ENCODE measurements at regions not wholly inside any gene's neighbourhood (a gene's known extent, or its start where the extent isn't known, plus 50 kb on each side); places are given as distances from the start of the nearest gene placed in this dataset.

DNA sequence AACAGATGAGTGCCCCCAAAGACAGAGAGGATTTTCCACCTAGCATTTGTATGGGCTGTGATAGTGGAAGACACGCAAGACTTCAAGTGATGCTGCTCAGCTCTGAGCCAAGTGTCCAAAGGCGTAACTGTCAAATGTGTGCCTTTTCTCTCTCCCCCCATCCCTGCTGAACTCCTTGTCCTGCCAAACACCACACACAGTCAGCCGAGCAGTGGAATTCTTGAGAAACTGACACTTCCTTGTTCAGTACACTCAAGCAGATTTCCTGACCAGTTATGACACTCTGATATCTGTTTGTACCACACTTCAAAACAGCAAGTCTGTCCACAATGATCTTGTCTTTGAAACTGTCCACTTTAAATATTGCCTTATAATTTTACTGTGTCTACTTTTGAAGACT lies 166.4 kb downstream of the PIK3R1 start:
- DNase-seq = no peak
- CTCF ChIA-PET = interaction anchor here (0.6 to 1.4 kb wide), 6 partner anchors 9 to 108 kb away, joined by 3 to 4 read pairs (median 3); no protein-coding TSS in a partner anchor
- Mint-ChIP-seq H3K27me3 (peaks cover 3% of the 10 kb centered on the region), H3K4me3 (no peak overlapping the region), H3K9me3 (peaks cover 33% of the 10 kb centered on the region), H3K36me3 (ENCODE audit: low read depth) (peaks cover 18% of the 10 kb centered on the region), H3K27ac (peak overlapping the region; percentile 11), H3K4me1 (peaks cover 75% of the 10 kb centered on the region)
- POLR2A ChIA-PET = no interaction called here

DNA sequence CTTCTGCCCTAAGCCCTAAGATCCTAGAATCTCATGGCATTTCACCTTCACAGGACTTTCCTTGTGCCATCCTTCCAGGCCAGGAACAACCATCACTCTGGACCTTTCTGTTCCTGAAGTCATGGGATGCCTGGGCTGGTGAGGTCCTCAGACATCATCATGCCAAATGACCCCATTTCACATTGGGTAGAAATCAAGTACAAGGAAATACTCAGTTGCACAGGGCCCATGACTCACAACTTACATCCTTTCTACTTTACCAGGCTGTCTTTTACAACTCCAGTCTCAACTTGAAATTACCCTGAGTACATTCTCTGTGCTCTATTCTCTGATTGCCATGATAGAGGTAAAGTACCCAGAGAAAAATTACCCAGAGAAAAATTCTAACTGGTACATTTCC lies 167.1 kb downstream of the PIK3R1 start:
- Mint-ChIP-seq H3K36me3 (ENCODE audit: low read depth) (peaks cover 18% of the 10 kb centered on the region), H3K9me3 (peaks cover 33% of the 10 kb centered on the region), H3K27ac (peak overlapping the region; percentile 11), H3K4me3 (no peak overlapping the region), H3K27me3 (peaks cover 3% of the 10 kb centered on the region), H3K4me1 (peaks cover 71% of the 10 kb centered on the region)
- ChIA-PET POLR2A (no interaction called here), CTCF (no interaction called here)
- no peak for DNase-seq

DNA sequence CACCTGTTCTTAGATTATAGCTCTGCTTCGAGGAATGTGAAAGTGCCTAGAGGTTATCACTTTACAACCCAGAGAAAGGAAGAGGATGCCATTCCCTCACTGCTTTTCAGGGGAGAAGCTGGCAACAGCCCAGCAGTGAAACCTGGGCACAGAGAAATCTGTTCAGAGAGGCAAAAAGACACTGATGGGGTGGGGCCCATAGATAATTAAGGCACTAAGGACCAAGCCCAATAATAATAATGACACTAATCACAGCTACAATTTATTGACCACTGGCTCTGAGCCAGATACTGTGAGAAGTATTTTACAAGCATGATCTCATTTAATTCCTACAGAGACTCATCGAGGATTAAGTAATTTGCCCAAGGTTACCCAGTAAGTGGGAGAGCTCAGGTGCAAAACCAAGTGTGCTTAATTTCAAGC lies 168.3 kb downstream of the PIK3R1 start:
- Mint-ChIP-seq H3K4me3 (no peak overlapping the region), H3K4me1 (peaks cover 60% of the 10 kb centered on the region), H3K36me3 (ENCODE audit: low read depth) (peaks cover 18% of the 10 kb centered on the region), H3K27me3 (peaks cover 3% of the 10 kb centered on the region), H3K9me3 (peaks cover 33% of the 10 kb centered on the region), H3K27ac (no peak overlapping the region)
- POLR2A ChIA-PET = no interaction called here
- CTCF ChIA-PET = interaction anchor here (0.6 to 1.1 kb wide), 4 partner anchors 9 to 41 kb away, joined by 3 read pairs; no protein-coding TSS in a partner anchor
- DNase-seq = no peak

DNA sequence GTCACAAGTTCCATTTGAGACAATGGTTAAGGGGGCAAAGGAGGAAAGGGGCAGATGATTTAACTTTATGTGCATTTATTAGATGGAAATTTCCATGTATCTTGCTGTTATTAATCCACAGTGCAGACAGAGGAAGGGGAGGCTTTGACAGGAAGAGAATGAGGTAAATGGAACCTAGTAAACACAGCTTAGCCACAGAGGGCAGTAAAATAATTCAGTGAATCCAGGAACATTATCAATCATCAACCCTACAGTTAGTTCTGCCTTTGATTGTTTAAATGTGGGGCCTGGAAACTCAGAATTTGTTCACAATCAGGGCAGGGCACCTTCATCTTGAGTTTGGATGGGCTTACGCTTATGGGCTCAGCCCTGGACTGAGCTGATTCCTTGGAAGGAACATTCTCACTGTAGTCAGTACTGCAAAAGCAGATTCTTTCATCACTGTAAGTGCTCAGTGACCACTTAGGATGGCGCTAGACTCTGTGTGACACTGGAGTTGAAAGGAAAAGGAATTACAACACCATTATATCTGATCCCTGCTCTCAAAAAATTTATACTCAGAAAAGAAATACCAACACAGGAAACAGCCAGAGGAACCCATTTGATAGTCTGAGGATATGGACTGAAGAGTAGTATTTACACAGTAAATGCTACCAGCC lies 169.5 kb downstream of the PIK3R1 start:
- Mint-ChIP-seq H3K27ac (no peak overlapping the region), H3K9me3 (peaks cover 33% of the 10 kb centered on the region), H3K27me3 (peaks cover 3% of the 10 kb centered on the region), H3K36me3 (ENCODE audit: low read depth) (peaks cover 18% of the 10 kb centered on the region), H3K4me1 (peaks cover 51% of the 10 kb centered on the region), H3K4me3 (no peak overlapping the region)
- POLR2A ChIA-PET = no interaction called here
- CTCF ChIA-PET = interaction anchor here (1.1 kb wide), 1 partner anchor 42 kb away, joined by 3 read pairs; no protein-coding TSS in a partner anchor
- no peak for DNase-seq

DNA sequence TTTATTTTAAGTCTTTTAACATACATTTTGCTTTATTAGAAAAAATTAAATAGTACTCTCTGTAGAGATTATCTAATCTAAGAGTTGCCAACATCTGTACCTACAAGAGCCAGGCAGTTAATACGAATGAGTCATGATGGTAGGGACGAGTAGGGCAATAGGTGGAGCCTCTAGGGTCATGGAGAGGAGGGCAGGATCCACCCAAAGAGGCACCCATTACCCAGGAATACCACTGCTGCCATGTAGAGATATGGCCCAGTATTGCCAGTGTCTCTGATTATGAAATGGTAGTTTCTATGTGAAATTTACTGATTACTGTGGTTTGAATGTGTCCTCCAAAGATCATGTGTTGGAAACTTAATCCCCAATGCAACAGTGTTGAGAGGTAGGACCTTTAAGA lies 170.4 kb downstream of the PIK3R1 start:
- no peak for DNase-seq
- Mint-ChIP-seq H3K27me3 (peaks cover 3% of the 10 kb centered on the region), H3K36me3 (ENCODE audit: low read depth) (peaks cover 19% of the 10 kb centered on the region), H3K4me3 (no peak overlapping the region), H3K27ac (no peak overlapping the region), H3K4me1 (peaks cover 42% of the 10 kb centered on the region), H3K9me3 (peaks cover 33% of the 10 kb centered on the region)
- POLR2A ChIA-PET = interaction anchor here (0.6 kb wide), 1 partner anchor 81 kb away, joined by 3 read pairs; no protein-coding TSS in a partner anchor
- CTCF ChIA-PET = no interaction called here

DNA sequence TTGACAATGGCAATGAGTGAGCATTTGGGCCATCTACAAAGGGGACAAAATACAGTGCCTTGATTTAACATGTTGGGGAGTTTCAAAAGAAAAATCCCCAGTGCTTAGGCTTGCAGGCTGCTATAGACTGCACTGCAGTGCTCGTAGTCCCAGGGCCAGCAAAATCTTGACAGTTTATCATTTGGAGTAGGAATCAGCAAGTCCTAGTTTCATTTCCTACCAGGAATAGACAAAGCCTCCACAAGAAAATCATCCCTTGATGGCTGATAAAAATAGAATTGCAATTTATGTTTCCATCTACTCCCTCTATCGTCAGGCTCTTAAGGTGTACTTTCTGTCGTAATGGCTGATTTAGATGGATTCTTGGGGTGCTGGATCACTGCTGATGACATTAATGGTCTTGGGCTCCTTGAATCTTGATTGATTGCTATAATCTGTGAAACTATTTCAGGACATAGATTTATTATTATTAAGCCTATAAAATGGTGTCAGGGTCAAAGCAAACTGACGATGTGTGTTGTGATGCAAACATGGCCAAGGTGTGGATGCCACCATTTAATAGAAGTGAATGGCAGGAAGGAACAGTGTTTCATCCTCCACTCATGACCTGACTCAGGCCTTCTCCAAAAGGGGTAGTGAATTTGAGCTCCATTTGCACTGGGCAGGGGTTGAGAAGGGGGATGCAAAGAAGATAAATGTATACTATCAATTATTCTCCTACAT lies 171.7 kb downstream of the PIK3R1 start:
- ChIA-PET CTCF (interaction anchor here (0.9 to 1.3 kb wide), 2 partner anchors 8 to 17 kb away, joined by 3 to 4 read pairs; no protein-coding TSS in a partner anchor), POLR2A (no interaction called here)
- Mint-ChIP-seq H3K9me3 (peaks cover 28% of the 10 kb centered on the region), H3K36me3 (ENCODE audit: low read depth) (peaks cover 17% of the 10 kb centered on the region), H3K27ac (no peak overlapping the region), H3K4me1 (peaks cover 33% of the 10 kb centered on the region), H3K4me3 (no peak overlapping the region), H3K27me3 (peaks cover 3% of the 10 kb centered on the region)
- no peak for DNase-seq

DNA sequence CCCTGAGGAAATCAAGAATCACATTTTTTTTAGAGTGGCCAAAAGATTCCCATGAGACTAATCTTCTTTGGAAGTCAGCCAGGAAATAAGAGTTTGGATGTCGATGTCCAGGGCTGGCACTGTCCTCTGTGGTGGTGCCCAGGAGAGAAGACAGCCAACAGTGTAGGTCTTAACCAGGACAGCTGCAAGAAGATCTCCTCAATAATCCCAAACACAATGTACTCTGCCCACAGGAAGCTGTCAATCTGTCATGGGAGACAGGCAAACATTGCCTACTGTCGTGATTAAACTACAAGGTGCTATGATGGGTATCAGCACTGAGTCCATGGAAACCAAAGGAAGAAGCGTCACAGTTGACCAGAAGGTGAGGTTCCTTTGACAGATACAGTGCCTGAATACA lies 174.1 kb downstream of the PIK3R1 start:
- peaks cover 3% of the 10 kb centered on the region for H3K27me3 Mint-ChIP-seq
- ChIA-PET POLR2A (no interaction called here), CTCF (interaction anchor here (0.6 to 1.1 kb wide), 2 partner anchors 10 to 11 kb away, joined by 3 to 5 read pairs; no protein-coding TSS in a partner anchor)
- no peak overlapping the region for H3K27ac Mint-ChIP-seq
- H3K36me3 Mint-ChIP-seq (ENCODE audit: low read depth) = peaks cover 12% of the 10 kb centered on the region
- peaks cover 11% of the 10 kb centered on the region for H3K9me3 Mint-ChIP-seq
- no peak for DNase-seq
- peaks cover 22% of the 10 kb centered on the region for H3K4me1 Mint-ChIP-seq
- no peak overlapping the region for H3K4me3 Mint-ChIP-seq

DNA sequence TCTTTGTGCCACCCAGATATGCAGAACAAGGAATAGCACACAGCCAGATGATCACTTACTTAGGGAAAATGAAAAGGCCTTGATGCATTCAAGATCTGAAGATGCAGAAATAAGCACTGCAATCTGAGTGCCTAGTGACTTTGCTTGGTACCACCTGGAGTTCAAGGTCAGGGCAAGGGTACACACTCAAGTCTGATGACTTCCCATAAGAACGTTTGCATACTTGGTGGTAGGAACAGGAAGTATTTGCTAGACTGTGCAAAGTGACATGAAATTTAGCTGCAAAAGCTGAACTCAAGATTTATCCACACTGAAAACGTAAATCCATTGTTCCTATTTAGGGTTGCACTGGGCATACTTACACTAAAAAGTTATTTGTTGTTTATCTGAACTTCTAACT lies 177.1 kb downstream of the PIK3R1 start:
- POLR2A ChIA-PET = no interaction called here
- Mint-ChIP-seq H3K4me1 (peaks cover 12% of the 10 kb centered on the region), H3K27ac (no peak overlapping the region), H3K4me3 (no peak overlapping the region), H3K36me3 (ENCODE audit: low read depth) (peaks cover 5% of the 10 kb centered on the region), H3K27me3 (no peaks in the 10 kb centered on the region), H3K9me3 (peaks cover 9% of the 10 kb centered on the region)
- CTCF ChIA-PET = interaction anchor here (1.6 to 1.7 kb wide), 2 partner anchors 10 to 14 kb away, joined by 3 to 9 read pairs; no protein-coding TSS in a partner anchor
- DNase-seq = no peak

DNA sequence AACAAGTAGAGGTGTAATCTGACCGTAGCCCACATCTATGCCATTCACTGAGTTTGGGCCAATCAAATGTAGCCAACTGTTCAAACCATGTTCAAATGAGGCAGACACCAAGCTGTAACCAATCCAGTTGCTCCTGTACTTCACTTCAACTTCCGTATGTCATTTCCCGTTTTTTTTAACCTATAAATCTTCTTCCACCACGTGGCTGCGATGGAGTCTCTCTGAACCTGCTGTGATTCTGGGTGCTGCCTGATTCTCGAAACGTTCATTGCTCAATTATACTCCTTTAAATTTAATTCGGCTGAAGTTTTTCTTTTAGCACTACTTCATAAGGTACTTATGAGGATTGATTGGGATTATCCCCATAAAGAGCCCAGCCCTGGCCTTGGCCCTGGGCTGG lies 179.7 kb downstream of the PIK3R1 start:
- Mint-ChIP-seq H3K36me3 (ENCODE audit: low read depth) (peaks cover 5% of the 10 kb centered on the region), H3K9me3 (peaks cover 13% of the 10 kb centered on the region), H3K4me1 (peaks cover 12% of the 10 kb centered on the region), H3K27ac (no peak overlapping the region), H3K4me3 (no peak overlapping the region), H3K27me3 (no peaks in the 10 kb centered on the region)
- POLR2A ChIA-PET = no interaction called here
- CTCF ChIA-PET = interaction anchor here (1.1 kb wide), 1 partner anchor 47 kb away, joined by 3 read pairs; no protein-coding TSS in a partner anchor
- no peak for DNase-seq

DNA sequence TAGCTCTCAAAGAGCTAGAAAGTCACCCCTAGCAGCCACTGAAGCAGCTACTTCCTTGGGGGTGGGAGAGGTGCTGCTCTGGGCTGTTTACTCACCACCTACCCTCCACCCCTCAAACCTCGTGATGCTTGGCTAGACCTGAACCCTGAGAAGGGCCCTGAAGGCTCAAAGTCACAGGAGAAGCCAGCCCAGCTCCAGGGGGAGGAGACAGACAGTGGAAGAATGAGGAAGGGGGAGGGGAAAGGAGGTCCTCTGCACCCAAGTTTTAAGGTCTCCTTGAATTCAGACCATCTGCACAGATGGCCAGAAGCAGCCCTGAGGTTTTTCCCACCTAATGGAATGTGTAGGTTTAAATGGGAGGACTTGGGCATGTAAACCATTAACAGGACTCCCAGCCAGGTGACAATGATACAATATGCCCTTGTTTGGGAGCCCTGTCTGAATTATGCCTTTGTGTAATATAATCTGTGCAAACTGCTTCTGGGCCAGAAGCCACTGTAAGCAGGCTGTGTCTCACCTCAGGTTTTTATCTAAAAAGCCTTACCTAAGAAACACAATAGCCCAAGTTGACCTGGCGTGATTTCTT lies 180.5 kb downstream of the PIK3R1 start:
- Mint-ChIP-seq H3K36me3 (ENCODE audit: low read depth) (peaks cover 3% of the 10 kb centered on the region), H3K4me1 (peaks cover 12% of the 10 kb centered on the region), H3K4me3 (no peak overlapping the region), H3K9me3 (peaks cover 15% of the 10 kb centered on the region), H3K27me3 (no peaks in the 10 kb centered on the region), H3K27ac (no peak overlapping the region)
- DNase-seq = no peak
- ChIA-PET CTCF (interaction anchor here (1.1 kb wide), 1 partner anchor 46 kb away, joined by 3 read pairs; no protein-coding TSS in a partner anchor), POLR2A (no interaction called here)

DNA sequence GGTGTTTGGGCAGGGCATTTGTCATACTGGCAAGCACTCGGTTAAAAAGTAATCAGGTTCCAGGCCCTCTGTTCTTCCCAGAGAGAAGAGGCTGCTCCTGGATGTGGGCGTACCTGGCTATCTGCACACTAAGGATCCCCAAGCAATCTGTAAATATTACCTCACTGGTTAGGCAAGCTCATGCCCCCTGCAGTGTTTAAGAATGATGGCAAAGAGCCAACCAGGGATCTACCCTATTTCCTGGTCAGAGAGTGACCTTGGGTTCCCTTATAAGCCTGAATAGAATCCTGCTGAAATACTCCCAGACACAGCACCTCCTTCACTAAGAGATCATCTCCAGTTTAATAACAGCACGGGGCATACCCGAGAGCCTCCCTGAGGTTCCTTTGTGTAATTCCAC lies 181.2 kb downstream of the PIK3R1 start:
- Mint-ChIP-seq H3K9me3 (peaks cover 21% of the 10 kb centered on the region), H3K27me3 (no peaks in the 10 kb centered on the region), H3K4me3 (no peak overlapping the region), H3K4me1 (peaks cover 12% of the 10 kb centered on the region), H3K36me3 (ENCODE audit: low read depth) (peaks cover 3% of the 10 kb centered on the region), H3K27ac (no peak overlapping the region)
- ChIA-PET CTCF (no interaction called here), POLR2A (no interaction called here)
- no peak for DNase-seq

DNA sequence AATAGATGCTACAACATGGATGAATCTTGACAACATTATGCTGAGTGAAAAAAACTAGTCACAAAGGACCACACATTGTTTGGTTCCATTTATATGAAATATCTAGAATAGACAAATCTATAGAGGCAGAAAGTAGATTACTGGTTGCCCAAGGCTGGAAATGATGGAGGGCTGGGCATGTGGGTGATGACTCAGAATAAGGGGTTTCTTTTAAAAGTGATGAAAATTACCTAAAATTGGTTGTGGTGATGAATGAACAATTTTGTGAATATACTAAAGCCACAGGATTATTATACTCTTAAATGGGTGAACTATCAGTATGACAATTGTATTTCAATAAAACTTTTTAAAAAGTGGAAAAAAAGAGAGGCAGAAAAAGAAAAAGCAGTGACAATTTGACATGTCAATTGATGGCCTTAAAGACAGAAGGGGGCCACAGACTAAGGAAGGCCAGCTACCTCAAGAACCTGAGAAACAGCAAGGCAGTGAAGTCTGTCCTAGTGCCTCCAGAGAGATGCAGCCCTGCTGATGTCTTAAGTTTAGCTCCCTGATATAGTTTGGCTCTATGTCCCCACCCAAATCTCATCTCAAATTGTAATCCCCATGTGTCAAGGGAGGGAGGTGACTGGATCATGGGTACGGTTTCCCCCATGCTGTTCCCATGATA lies 182.7 kb downstream of the PIK3R1 start:
- CTCF ChIA-PET = interaction anchor here (0.9 kb wide), 1 partner anchor 20 kb away, joined by 3 read pairs; no protein-coding TSS in a partner anchor
- Mint-ChIP-seq H3K4me1 (no peaks in the 10 kb centered on the region), H3K27ac (no peak overlapping the region)

More for the DNA sequence above, 182.7 kb downstream of the PIK3R1 start:
- H3K4me3 Mint-ChIP-seq = no peak overlapping the region
- no peak for DNase-seq
- no peaks in the 10 kb centered on the region for H3K36me3 Mint-ChIP-seq (ENCODE audit: low read depth)
- POLR2A ChIA-PET = no interaction called here
- H3K9me3 Mint-ChIP-seq = peaks cover 23% of the 10 kb centered on the region
- no peaks in the 10 kb centered on the region for H3K27me3 Mint-ChIP-seq

Data from activated CD4-positive, alpha-beta T cell treated with anti-CD3 and anti-CD28 coated beads, Interleukin-2, amount 10 ng/mL, durations not matched to agents 7 days and 5 days (primary cell).